ENCODE measurements at regions not wholly inside any gene's neighbourhood (a gene's known extent, or its start where the extent isn't known, plus 50 kb on each side); places are given as distances from the start of the nearest gene placed in this dataset.
"Not testable (repeated sequence)": the region's sequence is repeated elsewhere in the genome, so short reads cannot be mapped to it uniquely, and the experiment has no call there.

DNA sequence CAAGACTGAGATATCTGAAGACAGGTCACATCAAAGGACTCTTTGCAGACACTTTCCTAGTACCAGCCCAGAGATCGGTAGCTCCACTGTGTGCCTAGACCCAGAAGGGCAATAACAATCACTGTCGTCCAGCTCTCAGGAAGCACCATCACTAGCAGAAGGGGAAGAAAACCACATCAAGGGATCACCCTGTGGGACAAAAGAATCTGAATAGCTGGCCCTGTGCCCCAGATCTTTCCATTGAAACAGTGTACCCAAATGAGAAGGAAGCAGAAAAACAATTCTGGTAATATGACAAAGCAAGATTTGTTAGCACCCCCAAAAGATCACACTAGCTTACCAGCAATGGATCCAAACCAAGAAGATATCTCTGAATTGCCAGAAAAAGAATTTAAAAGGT, 404.4 kb upstream of the NECTIN3 start:
- Mint-ChIP-seq H3K27me3 (ENCODE audit: insufficient read depth) (no peaks in the 10 kb centered on the region), H3K36me3 (ENCODE audit: low read depth) (no peaks in the 10 kb centered on the region), H3K9me3 (peaks cover 15% of the 10 kb centered on the region), H3K4me3 (no peak overlapping the region), H3K27ac (no peak overlapping the region), H3K4me1 (ENCODE audit: low read depth) (no peaks in the 10 kb centered on the region)
- intact Hi-C loops (cut with micrococcal nuclease), result no loop called here
- no peak for DNase-seq (ENCODE audit: low spot score)

DNA sequence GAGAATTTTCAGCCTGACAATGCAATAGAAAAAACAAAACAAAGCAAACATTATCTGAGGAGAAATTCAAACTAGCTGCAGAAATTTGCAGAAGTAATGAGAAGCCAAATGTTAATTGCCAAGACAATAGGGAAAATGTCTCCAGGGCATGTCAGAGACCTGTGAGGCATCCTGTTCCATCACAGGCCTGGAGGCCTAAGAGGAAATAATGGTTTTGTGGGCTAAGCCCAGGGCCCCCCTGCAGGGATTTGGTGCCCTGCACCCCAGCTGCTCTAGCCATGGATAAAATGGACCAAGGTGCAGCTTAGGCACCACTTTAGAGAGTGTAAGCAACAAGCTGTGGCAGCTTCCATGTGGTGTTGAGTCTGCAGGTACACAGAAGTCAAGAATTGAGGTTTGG, 401.2 kb upstream of the NECTIN3 start:
- no peak overlapping the region for H3K4me3 Mint-ChIP-seq
- no peaks in the 10 kb centered on the region for H3K36me3 Mint-ChIP-seq (ENCODE audit: low read depth)
- peaks cover 20% of the 10 kb centered on the region for H3K9me3 Mint-ChIP-seq
- no peaks in the 10 kb centered on the region for H3K27me3 Mint-ChIP-seq (ENCODE audit: insufficient read depth)
- intact Hi-C loops (cut with micrococcal nuclease), result no loop called here
- no peak for DNase-seq (ENCODE audit: low spot score)
- H3K4me1 Mint-ChIP-seq (ENCODE audit: low read depth), result no peaks in the 10 kb centered on the region
- no peak overlapping the region for H3K27ac Mint-ChIP-seq

DNA sequence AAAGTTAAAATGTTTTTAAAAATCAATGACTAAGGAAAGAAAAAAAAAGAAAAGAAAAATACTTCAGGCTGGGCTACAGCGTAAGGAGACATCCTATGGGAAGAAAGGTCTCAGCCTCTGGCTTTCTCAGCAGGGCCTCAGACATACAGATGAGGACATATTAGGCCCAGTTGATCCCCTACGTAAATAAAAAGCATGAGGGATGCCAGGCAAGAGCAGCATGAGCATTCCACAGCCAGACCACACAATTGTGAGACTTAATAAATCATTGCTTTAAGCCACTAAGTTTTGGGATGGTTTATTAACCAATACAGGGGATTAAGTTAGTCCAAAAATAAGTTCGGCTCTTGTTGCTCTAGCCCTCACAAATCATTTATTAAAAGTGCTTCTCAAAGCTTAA, 394.1 kb upstream of the NECTIN3 start:
- no peak overlapping the region for H3K27ac Mint-ChIP-seq
- no peaks in the 10 kb centered on the region for H3K27me3 Mint-ChIP-seq (ENCODE audit: insufficient read depth)
- DNase-seq (ENCODE audit: low spot score), result no peak
- no peaks in the 10 kb centered on the region for H3K4me1 Mint-ChIP-seq (ENCODE audit: low read depth)
- no peak overlapping the region for H3K4me3 Mint-ChIP-seq
- intact Hi-C loops (cut with micrococcal nuclease), result no loop called here
- H3K9me3 Mint-ChIP-seq, result peaks cover 5% of the 10 kb centered on the region
- no peaks in the 10 kb centered on the region for H3K36me3 Mint-ChIP-seq (ENCODE audit: low read depth)

DNA sequence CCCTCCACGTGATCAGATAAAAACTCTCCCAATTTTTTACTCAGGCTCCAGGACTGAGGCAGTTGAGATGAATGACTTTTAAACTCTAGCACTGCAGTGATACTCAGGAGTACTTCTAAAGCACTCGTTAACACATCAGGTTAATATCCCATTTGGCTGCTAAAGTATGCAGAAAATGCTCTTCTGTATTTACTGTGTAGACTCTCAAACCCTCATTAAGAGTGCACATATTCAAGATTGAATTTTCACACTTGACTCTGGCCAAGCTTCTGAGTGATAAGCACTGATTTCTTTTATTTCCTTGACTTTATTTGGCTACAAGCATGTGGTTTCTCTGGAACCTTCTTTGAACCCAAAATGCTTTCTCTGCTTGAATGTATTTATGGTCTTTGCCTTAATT, 392.3 kb upstream of the NECTIN3 start:
- H3K4me1 Mint-ChIP-seq (ENCODE audit: low read depth), result no peaks in the 10 kb centered on the region
- intact Hi-C loops (cut with micrococcal nuclease), result no loop called here
- H3K9me3 Mint-ChIP-seq, result no peaks in the 10 kb centered on the region
- no peaks in the 10 kb centered on the region for H3K27me3 Mint-ChIP-seq (ENCODE audit: insufficient read depth)
- DNase-seq (ENCODE audit: low spot score), result no peak
- no peaks in the 10 kb centered on the region for H3K36me3 Mint-ChIP-seq (ENCODE audit: low read depth)
- no peak overlapping the region for H3K27ac Mint-ChIP-seq
- H3K4me3 Mint-ChIP-seq, result no peak overlapping the region

DNA sequence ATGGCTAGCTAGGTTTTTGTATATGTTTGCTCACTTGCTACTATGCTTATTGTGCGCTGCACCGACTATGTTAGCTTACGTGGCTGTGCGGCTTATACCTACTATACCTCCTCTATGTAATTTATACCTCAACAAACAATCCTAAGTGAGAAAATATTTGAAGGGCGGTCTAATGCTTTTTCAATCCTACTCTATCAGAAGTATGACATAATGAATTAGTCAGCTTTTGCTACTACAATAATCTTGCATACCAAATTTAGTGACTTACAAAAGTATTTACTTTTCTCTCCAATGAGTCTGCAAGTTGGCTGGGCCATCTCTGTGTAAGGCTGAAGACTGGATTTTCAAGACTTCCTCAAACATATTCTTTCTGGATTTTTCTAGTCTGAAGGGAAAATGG, 391.2 kb upstream of the NECTIN3 start:
- Mint-ChIP-seq H3K36me3 (ENCODE audit: low read depth) (no peaks in the 10 kb centered on the region), H3K9me3 (no peaks in the 10 kb centered on the region), H3K27ac (no peak overlapping the region), H3K4me3 (no peak overlapping the region), H3K4me1 (ENCODE audit: low read depth) (no peaks in the 10 kb centered on the region), H3K27me3 (ENCODE audit: insufficient read depth) (no peaks in the 10 kb centered on the region)
- intact Hi-C loops (cut with micrococcal nuclease), result no loop called here
- DNase-seq (ENCODE audit: low spot score), result no peak

DNA sequence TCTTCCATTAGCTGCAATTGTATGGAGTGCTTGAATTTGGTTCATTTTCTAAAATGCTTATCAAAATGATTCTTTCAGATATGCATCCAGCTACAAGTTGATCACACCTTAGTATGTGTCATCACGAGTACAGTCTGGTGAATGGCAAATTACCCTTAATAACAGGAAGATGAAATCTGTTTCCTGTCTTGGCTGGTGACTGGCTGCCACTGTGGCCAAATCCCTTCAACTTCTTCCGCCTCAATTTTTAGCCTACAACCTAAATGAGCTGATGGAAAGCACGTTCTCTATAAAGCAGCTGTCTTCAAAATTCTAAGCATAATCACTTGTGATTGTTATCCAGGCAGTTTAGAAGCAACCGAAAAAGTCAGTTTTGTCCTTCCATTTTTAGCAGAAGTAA, 387.1 kb upstream of the NECTIN3 start:
- H3K36me3 Mint-ChIP-seq (ENCODE audit: low read depth), result no peaks in the 10 kb centered on the region
- intact Hi-C loops (cut with micrococcal nuclease), result no loop called here
- no peak overlapping the region for H3K27ac Mint-ChIP-seq

DNA sequence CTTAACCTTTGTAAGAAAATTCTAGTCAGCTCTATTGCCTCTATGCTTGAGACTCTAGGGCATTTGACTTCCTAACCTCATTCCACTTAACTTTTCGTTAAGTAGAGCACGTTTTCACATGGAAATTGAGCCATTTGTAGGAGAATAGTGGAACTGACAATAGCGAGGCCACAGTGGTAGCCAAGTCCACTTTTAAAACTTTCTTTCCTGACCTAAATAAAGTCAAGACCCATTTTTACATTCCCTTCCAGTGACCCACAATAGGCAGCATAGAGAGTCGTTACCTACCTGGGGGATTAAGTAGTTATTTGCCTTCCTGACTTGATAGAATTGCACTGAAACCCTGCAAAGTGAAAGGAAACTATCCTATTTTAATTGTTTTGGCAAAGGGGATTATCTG, 386.0 kb upstream of the NECTIN3 start:
- H3K4me1 Mint-ChIP-seq (ENCODE audit: low read depth), result no peaks in the 10 kb centered on the region
- no peak overlapping the region for H3K4me3 Mint-ChIP-seq
- no peaks in the 10 kb centered on the region for H3K36me3 Mint-ChIP-seq (ENCODE audit: low read depth)
- H3K27me3 Mint-ChIP-seq (ENCODE audit: insufficient read depth), result no peaks in the 10 kb centered on the region
- intact Hi-C loops (cut with micrococcal nuclease), result no loop called here
- no peaks in the 10 kb centered on the region for H3K9me3 Mint-ChIP-seq
- no peak overlapping the region for H3K27ac Mint-ChIP-seq
- DNase-seq (ENCODE audit: low spot score), result no peak

More for the DNA sequence above, 387.1 kb upstream of the NECTIN3 start:
- no peak for DNase-seq (ENCODE audit: low spot score)
- H3K4me1 Mint-ChIP-seq (ENCODE audit: low read depth), result no peaks in the 10 kb centered on the region
- H3K9me3 Mint-ChIP-seq, result no peaks in the 10 kb centered on the region
- H3K4me3 Mint-ChIP-seq, result no peak overlapping the region
- H3K27me3 Mint-ChIP-seq (ENCODE audit: insufficient read depth), result no peaks in the 10 kb centered on the region

DNA sequence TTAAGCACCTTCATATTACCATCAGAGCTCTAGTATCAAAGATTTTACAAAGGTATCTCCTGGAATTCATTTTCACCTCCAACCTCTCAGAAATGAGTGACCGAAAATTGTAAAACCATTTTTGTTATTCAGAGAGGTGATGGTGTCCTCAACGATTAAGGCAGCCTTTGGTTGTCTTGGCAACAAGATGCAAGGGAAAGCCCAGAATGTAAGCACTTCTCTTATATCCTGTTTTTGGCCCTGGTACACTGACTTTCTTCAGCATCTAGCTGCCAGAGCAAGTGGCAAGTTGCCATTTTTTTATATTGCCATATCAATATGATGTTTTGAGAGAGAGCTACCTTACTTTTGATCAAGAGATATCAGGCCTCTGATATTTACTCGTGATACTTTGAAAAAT, 384.9 kb upstream of the NECTIN3 start:
- no peaks in the 10 kb centered on the region for H3K36me3 Mint-ChIP-seq (ENCODE audit: low read depth)
- intact Hi-C loops (cut with micrococcal nuclease), result no loop called here
- H3K4me1 Mint-ChIP-seq (ENCODE audit: low read depth), result no peaks in the 10 kb centered on the region
- no peak for DNase-seq (ENCODE audit: low spot score)
- H3K4me3 Mint-ChIP-seq, result no peak overlapping the region
- H3K9me3 Mint-ChIP-seq, result no peaks in the 10 kb centered on the region
- no peak overlapping the region for H3K27ac Mint-ChIP-seq
- no peaks in the 10 kb centered on the region for H3K27me3 Mint-ChIP-seq (ENCODE audit: insufficient read depth)

DNA sequence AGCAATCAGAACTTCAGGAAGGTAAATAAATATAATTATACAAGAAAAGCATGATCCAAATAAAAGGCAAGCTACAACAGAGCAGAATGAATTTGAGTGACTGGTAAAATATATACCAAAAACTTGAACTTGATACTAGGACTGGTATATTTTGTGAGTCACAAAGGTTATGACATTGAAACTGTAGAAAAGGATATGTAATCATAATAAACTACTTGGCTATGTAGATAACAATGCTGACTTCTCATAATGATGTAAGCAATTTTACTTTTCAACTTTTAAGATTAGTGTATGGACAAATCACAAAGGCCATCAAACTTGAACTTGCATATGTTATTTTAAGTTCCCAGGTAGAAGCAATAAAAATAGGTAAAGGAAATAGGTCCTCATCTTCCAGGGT, 384.5 kb upstream of the NECTIN3 start:
- no peak overlapping the region for H3K27ac Mint-ChIP-seq
- no peaks in the 10 kb centered on the region for H3K36me3 Mint-ChIP-seq (ENCODE audit: low read depth)

DNA sequence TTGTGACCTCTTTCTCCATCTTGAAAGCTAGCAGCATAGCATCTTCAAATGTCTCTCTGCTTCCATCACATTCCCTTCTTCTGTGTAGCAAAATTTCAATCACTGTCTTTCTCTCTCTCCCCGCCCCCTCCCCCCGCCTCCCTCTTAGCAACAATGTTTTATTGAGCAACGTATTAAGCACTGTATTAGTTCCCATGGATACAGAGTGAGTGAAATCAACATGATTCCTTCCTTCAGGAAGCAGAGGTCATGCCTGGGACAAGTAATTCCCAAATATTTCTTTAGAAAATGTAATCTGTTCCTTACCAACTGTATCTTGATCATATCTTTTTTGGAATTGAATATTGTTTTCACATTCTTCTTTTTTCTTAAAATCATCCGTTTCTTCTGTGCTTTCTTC, 373.7 kb upstream of the NECTIN3 start:
- H3K9me3 Mint-ChIP-seq, result no peaks in the 10 kb centered on the region
- H3K27me3 Mint-ChIP-seq (ENCODE audit: insufficient read depth), result no peaks in the 10 kb centered on the region
- H3K4me3 Mint-ChIP-seq, result no peak overlapping the region
- no peak for DNase-seq (ENCODE audit: low spot score)
- no peaks in the 10 kb centered on the region for H3K36me3 Mint-ChIP-seq (ENCODE audit: low read depth)
- H3K27ac Mint-ChIP-seq, result no peak overlapping the region
- no peaks in the 10 kb centered on the region for H3K4me1 Mint-ChIP-seq (ENCODE audit: low read depth)
- intact Hi-C loops (cut with micrococcal nuclease), result no loop called here

More for the DNA sequence above, 384.5 kb upstream of the NECTIN3 start:
- Mint-ChIP-seq H3K27me3 (ENCODE audit: insufficient read depth) (no peaks in the 10 kb centered on the region), H3K4me3 (no peak overlapping the region), H3K9me3 (no peaks in the 10 kb centered on the region), H3K4me1 (ENCODE audit: low read depth) (no peaks in the 10 kb centered on the region)
- intact Hi-C loops (cut with micrococcal nuclease), result no loop called here
- no peak for DNase-seq (ENCODE audit: low spot score)

DNA sequence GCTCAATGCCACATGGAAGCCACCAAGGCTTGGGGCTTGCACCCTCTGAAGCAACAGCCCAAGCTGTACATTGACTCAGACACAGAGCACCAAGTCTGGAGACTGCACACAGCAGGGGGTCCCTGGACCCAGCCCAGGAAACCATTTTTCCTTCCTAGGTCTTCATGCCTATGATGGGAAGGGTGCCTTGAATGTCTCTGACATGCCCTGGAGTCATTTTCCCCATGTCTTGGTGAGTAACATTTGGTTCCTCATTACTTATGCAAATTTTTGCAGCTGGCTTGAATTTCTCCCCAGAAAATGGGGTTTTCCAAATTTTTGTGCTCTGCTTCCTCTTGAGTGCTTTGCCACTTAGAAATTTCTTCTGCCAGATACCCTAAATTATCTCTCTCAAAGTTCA, 367.3 kb upstream of the NECTIN3 start:
- H3K4me1 Mint-ChIP-seq (ENCODE audit: low read depth); DNase-seq (ENCODE audit: low spot score); H3K27me3 Mint-ChIP-seq (ENCODE audit: insufficient read depth); H3K27ac Mint-ChIP-seq; H3K9me3 Mint-ChIP-seq; H3K4me3 Mint-ChIP-seq; intact Hi-C loops (cut with micrococcal nuclease); H3K36me3 Mint-ChIP-seq (ENCODE audit: low read depth): not testable (repeated sequence)

DNA sequence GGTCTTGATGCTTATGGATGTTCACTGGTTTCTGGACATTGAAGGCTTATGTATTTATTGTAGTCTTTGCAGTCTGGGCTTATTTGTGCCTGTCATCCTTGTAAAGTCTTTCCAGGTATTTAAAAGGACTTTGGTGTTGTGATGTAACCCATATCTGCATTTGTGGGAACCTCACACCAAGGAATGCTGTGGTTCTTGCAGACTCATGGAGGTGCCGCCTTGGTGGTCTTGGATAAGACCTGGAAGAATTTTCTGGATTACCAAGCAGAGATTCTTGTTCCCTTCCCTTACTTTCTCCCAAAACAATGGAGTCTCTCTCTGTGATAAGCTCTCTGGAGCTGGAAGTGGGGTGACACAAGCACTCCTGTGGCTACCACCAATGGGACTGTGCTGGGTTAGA, 363.5 kb upstream of the NECTIN3 start:
- Mint-ChIP-seq H3K36me3 (ENCODE audit: low read depth) (no peaks in the 10 kb centered on the region), H3K4me3 (no peak overlapping the region), H3K4me1 (ENCODE audit: low read depth) (no peaks in the 10 kb centered on the region), H3K27ac (no peak overlapping the region), H3K27me3 (ENCODE audit: insufficient read depth) (peaks cover 4% of the 10 kb centered on the region), H3K9me3 (no peaks in the 10 kb centered on the region)
- DNase-seq (ENCODE audit: low spot score), result no peak
- intact Hi-C loops (cut with micrococcal nuclease), result no loop called here

DNA sequence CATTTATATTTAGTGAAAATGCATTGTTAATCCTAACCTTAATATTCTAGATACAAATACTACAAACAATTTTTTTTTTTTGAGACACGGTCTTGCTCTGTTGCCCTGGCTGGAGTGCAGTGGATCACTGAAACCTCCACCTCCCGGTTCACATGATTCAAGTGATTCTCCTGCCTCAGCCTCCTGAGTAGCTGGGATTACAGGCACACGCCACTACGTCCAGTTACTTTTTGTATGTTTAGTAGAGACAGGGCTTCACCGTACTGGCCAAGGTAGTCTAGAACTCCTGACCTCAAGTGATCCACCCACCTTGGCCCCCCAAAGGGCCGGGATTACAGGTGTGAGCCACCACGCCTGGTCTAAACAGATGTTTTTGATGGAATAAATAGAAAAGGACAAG, 361.5 kb upstream of the NECTIN3 start:
- Mint-ChIP-seq H3K27ac (no peak overlapping the region), H3K36me3 (ENCODE audit: low read depth) (no peaks in the 10 kb centered on the region), H3K4me1 (ENCODE audit: low read depth) (no peaks in the 10 kb centered on the region)

DNA sequence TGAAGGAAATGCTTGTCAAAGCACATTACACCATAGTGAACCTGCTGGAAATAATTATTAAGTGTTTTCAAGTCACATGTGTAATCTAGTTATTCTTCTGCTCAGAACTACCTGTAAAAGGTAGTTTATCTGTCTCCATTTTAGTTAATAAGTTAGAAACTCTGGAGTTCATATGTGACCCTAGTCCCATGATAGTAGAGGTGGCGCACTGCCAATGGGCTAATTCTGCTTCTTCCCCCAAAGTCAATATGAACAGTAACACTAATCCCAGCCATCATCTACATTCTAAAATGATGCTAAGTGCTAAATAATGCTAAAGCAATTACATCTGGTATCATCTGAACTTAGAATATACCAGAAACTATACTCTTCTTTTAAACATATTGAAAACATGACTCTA, 361.0 kb upstream of the NECTIN3 start:
- intact Hi-C loops (cut with micrococcal nuclease), result no loop called here

More for the DNA sequence above, 361.5 kb upstream of the NECTIN3 start:
- H3K4me3 Mint-ChIP-seq, result no peak overlapping the region
- H3K27me3 Mint-ChIP-seq (ENCODE audit: insufficient read depth), result peaks cover 4% of the 10 kb centered on the region
- H3K9me3 Mint-ChIP-seq, result no peaks in the 10 kb centered on the region
- intact Hi-C loops (cut with micrococcal nuclease), result no loop called here
- no peak for DNase-seq (ENCODE audit: low spot score)

More for the DNA sequence above, 361.0 kb upstream of the NECTIN3 start:
- DNase-seq (ENCODE audit: low spot score), result no peak
- Mint-ChIP-seq H3K9me3 (no peaks in the 10 kb centered on the region), H3K27me3 (ENCODE audit: insufficient read depth) (peaks cover 4% of the 10 kb centered on the region), H3K36me3 (ENCODE audit: low read depth) (no peaks in the 10 kb centered on the region), H3K4me3 (no peak overlapping the region), H3K4me1 (ENCODE audit: low read depth) (no peaks in the 10 kb centered on the region), H3K27ac (no peak overlapping the region)

Measured in activated T-helper 1 cell treated with anti-CD3 and anti-CD28 coated beads, Interleukin-12 subunit alpha, Interleukin-12 subunit beta, Interleukin-2, Interleukin-4 antibody, amounts not matched to agents 30 ng/mL and 10 ng/mL and 1 ng/mL, durations not matched to agents 14 hours and 24 hours and 36 hours (primary cell).